A549 (cell line): ENCODE measurements at regions not wholly inside any gene's neighbourhood (a gene's known extent, or its start where the extent isn't known, plus 50 kb on each side); places are given as distances from the start of the nearest gene placed in this dataset.

Experiments
- CEBPB ChIP-seq, 2 experiments: fragments of >200 bp in 1 of 2; sonication (Bioruptor Twin) in 1 of 2; formaldehyde crosslinking in 1 of 2; IDR thresholded peaks; 2 replicates each; pipeline ENCODE4 v1.6.1; 2012 to 2016
- EP300 ChIP-seq, 2 experiments: fragments of >200 bp; sonication (Bioruptor Twin); formaldehyde crosslinking; IDR thresholded peaks; 2 replicates in 1 of 2; 3 replicates in 1 of 2; pipeline ENCODE4 v1.6.1; 2016 to 2017
- MAX ChIP-seq: IDR thresholded peaks from 2 replicates; pipeline ENCODE4 v1.6.1; 2012
- MAZ ChIP-seq: fragments of 150-350 bp; IDR thresholded peaks from 2 replicates; pipeline ENCODE4 v1.6.1; 2014; ENCODE audit warnings: antibody characterized with exemption, low read depth, low read length, borderline replicate concordance
- POLR2AphosphoS2 ChIP-seq: conservative IDR thresholded peaks from 2 replicates; pipeline ENCODE4 v1.6.1; 2012; ENCODE audit warnings: low read length, improper control_type of control experiment, inconsistent platforms
- REST ChIP-seq: fragments of 200-600 bp; sonication (generic); IDR thresholded peaks from 2 replicates; pipeline ENCODE4 v1.6.1; 2016; ENCODE audit warnings: antibody characterized with exemption, mild to moderate bottlenecking, moderate library complexity
- TF ChIP-seq, protein P1 (sequence below): fragments of >200 bp; sonication (Bioruptor Twin); formaldehyde crosslinking; IDR thresholded peaks from 3 replicates; pipeline ENCODE4 v1.5.1; 2016

DNA sequence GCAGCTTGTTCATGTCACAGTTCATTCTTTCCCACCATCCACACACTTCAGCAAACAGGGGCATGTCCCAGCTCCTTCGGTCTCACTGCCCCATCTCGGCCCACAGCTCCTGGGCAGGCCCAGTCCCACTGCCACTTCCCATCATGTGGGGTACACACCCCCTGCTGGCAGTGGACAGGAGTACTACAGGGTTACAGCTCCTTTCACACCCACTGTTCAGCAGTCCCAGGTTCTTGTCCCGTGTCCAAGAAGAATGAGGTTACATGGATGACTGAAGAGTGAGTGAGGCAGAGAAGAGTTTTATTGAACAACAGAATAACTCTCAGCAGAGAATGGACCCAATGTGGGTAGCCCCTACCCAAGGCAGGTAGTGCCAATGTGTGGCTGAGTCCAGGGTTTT lies 77.8 kb upstream of the SMLR1 start:
- TF ChIP-seq, protein P1, sequence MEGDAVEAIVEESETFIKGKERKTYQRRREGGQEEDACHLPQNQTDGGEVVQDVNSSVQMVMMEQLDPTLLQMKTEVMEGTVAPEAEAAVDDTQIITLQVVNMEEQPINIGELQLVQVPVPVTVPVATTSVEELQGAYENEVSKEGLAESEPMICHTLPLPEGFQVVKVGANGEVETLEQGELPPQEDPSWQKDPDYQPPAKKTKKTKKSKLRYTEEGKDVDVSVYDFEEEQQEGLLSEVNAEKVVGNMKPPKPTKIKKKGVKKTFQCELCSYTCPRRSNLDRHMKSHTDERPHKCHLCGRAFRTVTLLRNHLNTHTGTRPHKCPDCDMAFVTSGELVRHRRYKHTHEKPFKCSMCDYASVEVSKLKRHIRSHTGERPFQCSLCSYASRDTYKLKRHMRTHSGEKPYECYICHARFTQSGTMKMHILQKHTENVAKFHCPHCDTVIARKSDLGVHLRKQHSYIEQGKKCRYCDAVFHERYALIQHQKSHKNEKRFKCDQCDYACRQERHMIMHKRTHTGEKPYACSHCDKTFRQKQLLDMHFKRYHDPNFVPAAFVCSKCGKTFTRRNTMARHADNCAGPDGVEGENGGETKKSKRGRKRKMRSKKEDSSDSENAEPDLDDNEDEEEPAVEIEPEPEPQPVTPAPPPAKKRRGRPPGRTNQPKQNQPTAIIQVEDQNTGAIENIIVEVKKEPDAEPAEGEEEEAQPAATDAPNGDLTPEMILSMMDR, result no peak
- TF ChIP-seq CEBPB (IDR thresholded peaks at IDR 0.05) (no peak), POLR2AphosphoS2 (no peak), MAX (no peak), REST (no peak), EP300 (IDR thresholded peaks at IDR 0.05) (no peak), MAZ (no peak)
